C4-2B (cell line): ENCODE measurements at regions not wholly inside any gene's neighbourhood (a gene's known extent, or its start where the extent isn't known, plus 50 kb on each side); places are given as distances from the start of the nearest gene placed in this dataset.

Experiments
- CTCF ChIP-seq: fragments of 450-650 bp; conservative IDR thresholded peaks from 2 replicates; pipeline ENCODE4 v1.5.1; 2017; ENCODE audit warnings: mild to moderate bottlenecking
- ZFX ChIP-seq: fragments of 450-650 bp; IDR thresholded peaks from 2 replicates; pipeline ENCODE4 v1.6.1; 2017

GRCh38 chr1:105326886-105327285, 1577.2 kb downstream of the AMY1C start:
- TF ChIP-seq CTCF (no peak), ZFX (no peak)
